ENCODE measurements at regions not wholly inside any gene's neighbourhood (a gene's known extent, or its start where the extent isn't known, plus 50 kb on each side); places are given as distances from the start of the nearest gene placed in this dataset.
"Not testable (repeated sequence)": the region's sequence is repeated elsewhere in the genome, so short reads cannot be mapped to it uniquely, and the experiment has no call there.

DNA sequence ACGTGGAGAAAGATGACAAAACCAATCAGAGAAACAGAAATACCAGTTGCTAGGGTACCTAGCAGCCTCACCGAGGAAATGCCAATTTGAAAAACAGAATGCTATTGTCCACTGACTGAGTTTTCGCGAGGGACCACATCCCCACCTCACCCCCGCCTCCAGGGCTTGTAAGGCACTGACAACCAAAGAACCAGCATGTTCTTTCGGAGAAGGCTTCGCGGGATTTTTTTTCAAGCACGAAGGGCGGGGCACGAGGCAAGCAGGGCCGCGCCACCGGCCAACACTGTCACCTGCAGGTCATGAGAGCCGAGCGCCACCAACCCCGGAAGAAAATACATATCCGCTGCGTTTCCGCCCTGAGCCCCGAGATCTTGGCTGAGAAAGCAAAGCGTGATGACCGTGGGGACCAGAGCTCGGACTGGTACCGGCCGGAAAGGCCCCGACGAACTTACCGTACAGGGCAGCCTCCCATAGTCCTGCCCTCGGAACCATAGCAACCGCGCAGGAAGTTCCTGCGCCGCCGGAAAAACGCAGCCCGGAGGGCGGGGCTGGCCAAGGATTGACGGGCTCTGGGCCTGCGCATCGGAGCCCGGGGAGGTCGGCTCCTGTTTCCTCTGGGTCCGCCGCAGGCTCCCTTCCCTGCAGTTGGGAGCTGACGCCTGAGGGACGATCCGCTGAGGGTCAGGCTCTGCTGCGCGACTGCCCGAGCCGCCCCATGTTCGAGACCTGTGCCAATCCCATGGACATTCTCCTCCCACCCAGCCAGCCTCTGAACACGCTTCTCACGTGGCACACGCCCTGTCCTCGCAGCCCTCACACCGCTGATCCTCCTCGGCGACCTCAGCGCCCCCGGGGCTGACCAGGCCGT lies 59.2 kb upstream of the PAGE5 start:
- H3K27ac ChIP-seq, result peak overlapping the region; percentile 84
- 0 out of 2 replicates have a peak, but pooled peaks have one; percentile 8 for TF ChIP-seq ZFX (IDR thresholded peaks at IDR 0.05)
- TF ChIP-seq, protein P1, sequence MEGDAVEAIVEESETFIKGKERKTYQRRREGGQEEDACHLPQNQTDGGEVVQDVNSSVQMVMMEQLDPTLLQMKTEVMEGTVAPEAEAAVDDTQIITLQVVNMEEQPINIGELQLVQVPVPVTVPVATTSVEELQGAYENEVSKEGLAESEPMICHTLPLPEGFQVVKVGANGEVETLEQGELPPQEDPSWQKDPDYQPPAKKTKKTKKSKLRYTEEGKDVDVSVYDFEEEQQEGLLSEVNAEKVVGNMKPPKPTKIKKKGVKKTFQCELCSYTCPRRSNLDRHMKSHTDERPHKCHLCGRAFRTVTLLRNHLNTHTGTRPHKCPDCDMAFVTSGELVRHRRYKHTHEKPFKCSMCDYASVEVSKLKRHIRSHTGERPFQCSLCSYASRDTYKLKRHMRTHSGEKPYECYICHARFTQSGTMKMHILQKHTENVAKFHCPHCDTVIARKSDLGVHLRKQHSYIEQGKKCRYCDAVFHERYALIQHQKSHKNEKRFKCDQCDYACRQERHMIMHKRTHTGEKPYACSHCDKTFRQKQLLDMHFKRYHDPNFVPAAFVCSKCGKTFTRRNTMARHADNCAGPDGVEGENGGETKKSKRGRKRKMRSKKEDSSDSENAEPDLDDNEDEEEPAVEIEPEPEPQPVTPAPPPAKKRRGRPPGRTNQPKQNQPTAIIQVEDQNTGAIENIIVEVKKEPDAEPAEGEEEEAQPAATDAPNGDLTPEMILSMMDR (conservative IDR thresholded peaks at IDR 0.05), result peak; percentile 57

DNA sequence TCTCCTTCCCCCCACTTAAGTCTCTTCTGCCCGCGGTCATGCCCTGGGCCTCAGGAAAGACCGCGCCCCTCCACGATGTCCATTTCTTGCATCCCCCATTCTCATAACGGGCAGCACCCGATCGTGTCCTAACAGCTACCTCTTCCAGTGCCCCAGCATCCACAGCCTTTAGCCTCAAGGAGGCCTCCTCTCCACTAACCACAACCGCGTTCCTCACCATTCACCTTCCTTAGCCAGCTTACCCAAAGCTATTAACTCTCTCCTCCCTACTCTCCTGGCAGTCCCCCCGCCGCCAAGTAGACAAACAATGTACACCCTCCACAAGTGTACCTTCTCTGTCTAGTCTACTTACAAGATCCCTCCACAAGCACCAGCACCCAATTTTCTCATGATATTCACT lies 58.6 kb upstream of the PAGE5 start:
- peak overlapping the region; percentile 84 for H3K27ac ChIP-seq
- no peak for TF ChIP-seq ZFX (IDR thresholded peaks at IDR 0.05)
- TF ChIP-seq, protein P1 (conservative IDR thresholded peaks at IDR 0.05), result no peak

DNA sequence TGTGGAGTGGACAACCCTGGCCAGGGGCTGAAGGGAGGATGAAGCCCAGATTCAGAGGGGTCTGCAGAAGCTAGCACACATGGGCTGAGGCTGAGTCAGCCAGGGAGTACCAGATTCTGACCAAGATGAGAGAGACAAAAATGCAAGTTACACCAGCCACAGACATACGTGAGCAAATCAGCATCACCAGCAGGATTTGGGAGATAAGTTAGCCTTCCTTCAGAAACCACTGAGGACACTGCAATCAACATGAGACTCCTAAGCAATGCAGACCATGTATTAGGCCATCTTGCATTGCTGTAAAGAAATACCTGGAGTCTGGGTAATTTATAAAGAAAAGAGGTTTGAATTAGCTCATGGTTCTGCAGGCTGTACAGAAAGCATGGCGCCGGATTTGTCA lies 57.0 kb upstream of the PAGE5 start:
- TF ChIP-seq, protein P1 (conservative IDR thresholded peaks at IDR 0.05), result no peak
- TF ChIP-seq ZFX (IDR thresholded peaks at IDR 0.05), result no peak
- H3K27ac ChIP-seq, result no peak overlapping the region

DNA sequence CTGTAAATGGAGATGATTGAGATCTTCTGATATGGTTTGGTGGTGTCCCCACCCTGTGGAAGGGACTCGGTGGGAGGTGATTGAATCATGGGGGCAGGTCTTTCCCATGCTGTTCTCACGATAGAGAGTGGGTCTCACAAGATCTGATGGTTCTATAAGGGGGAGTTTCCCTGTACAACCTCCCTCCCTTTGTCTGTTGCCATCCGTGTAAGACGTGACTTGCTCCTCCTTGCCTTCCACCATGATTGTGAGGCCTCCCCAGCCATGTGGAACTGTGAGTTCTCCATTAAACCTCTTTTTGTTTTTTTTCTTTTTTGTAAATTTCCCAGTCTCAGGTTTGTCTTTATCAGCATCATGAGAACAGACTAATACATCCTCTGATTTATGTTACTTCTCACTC lies 55.1 kb upstream of the PAGE5 start:
- not testable (repeated sequence) for H3K27ac ChIP-seq

DNA sequence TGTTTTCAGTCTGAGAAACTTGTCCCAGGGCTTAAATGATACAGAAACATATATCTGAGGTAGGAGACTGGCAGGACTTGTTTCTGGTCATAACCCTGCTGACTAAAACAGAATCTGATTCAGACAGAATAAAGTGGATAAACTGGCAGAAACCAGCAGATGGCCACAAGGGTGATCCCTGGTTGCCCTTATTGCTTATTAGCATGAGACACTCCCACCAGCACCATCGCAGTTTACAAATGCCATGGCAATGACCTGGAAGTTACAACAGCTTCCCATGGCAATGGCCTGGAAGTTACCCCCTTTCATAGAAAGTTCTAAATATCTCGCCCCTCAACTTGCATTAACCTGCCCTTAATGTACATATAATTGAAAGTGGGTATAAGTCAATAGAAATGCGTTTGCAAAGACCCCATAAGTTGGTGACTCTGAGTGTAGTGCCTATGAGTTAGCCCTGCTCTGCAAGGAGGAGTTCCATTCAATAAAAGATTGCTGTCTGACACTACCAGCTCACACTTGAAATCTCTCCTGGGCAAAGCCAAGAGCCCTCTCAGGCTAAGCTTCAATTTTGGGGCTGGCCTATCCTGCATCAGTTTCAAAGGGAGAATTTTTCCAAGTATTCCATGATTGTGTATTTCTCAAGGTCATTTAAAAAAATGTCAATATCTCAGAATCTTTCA lies 52.9 kb upstream of the PAGE5 start:
- H3K27ac ChIP-seq, result no peak overlapping the region
- TF ChIP-seq, protein P1 (conservative IDR thresholded peaks at IDR 0.05), result no peak
- no peak for TF ChIP-seq ZFX (IDR thresholded peaks at IDR 0.05)

DNA sequence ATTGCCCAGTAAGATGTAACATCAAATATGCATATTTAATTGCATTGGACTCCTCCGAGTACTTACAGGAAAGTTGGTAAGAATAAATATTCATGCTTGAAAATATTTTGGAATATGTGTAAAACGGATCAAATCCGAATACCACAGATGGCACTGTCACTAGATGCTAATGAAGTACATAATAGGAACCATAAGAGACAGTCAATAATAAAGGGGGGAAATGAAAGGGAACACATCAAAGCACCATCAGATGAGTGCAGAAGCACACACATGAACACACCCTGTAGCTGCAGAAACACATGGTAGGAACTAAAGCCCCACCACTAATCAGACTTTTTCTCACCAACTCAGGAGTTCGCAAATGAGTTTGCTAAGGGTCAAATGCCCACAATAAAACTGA lies 52.2 kb upstream of the PAGE5 start:
- no peak for TF ChIP-seq ZFX (IDR thresholded peaks at IDR 0.05)
- TF ChIP-seq, protein P1 (conservative IDR thresholded peaks at IDR 0.05), result no peak
- H3K27ac ChIP-seq, result no peak overlapping the region

DNA sequence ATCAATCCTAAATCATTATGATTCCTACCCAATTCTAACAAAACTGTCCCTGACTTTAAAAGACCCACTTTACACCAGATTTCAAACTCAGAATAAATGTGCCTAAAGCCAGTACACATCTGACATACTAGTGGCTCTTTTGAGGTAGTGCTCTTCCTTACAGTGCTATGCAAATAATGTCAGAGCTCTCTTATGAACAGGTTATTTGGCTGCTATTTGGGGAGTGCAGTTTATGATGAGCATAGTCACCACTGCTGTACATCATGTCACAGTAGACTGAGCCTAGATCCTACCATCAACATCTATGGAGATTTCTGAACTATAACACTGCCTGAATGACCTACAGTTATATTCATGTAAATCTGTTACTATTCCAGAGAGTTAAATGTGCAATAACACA lies 50.4 kb upstream of the PAGE5 start:
- TF ChIP-seq ZFX (IDR thresholded peaks at IDR 0.05), result no peak
- TF ChIP-seq, protein P1 (conservative IDR thresholded peaks at IDR 0.05), result no peak
- H3K27ac ChIP-seq, result no peak overlapping the region
